ENCODE measurements at regions not wholly inside any gene's neighbourhood (a gene's known extent, or its start where the extent isn't known, plus 50 kb on each side); places are given as distances from the start of the nearest gene placed in this dataset.

DNA sequence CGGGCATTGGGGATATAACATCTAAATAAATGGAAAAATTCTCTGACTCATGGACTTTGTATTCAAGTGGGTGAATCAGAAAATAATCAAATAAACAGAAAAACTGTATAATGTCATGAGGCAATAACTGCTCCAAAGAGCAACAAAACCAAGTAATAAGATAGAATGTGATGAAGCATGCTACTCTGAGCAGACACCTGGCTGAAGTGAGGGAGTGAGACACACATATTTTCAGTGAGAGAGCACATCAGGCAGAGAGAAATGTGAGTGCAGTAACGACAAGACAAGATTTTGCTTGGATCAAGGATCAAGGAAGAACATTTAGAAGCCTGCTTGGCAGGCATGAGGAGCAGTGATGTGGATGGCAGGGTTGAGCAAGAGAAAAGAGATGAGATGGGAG lies 75.8 kb upstream of the CCDC91 start:
- TF ChIP-seq, protein P1, sequence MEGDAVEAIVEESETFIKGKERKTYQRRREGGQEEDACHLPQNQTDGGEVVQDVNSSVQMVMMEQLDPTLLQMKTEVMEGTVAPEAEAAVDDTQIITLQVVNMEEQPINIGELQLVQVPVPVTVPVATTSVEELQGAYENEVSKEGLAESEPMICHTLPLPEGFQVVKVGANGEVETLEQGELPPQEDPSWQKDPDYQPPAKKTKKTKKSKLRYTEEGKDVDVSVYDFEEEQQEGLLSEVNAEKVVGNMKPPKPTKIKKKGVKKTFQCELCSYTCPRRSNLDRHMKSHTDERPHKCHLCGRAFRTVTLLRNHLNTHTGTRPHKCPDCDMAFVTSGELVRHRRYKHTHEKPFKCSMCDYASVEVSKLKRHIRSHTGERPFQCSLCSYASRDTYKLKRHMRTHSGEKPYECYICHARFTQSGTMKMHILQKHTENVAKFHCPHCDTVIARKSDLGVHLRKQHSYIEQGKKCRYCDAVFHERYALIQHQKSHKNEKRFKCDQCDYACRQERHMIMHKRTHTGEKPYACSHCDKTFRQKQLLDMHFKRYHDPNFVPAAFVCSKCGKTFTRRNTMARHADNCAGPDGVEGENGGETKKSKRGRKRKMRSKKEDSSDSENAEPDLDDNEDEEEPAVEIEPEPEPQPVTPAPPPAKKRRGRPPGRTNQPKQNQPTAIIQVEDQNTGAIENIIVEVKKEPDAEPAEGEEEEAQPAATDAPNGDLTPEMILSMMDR (IDR thresholded peaks at IDR 0.05), result no peak
- TF ChIP-seq ZFX (IDR thresholded peaks at IDR 0.05; ENCODE audit: borderline replicate concordance), result no peak

Data from 22Rv1 (cell line).